ENCODE measurements at regions not wholly inside any gene's neighbourhood (a gene's known extent, or its start where the extent isn't known, plus 50 kb on each side); places are given as distances from the start of the nearest gene placed in this dataset.
"Not testable (repeated sequence)": the region's sequence is repeated elsewhere in the genome, so short reads cannot be mapped to it uniquely, and the experiment has no call there.

GRCh38 chr1:146630302-146630701 is 307.8 kb upstream of the NBPF12 start:
- not testable (repeated sequence) for DNase-seq

GRCh38 chr1:146618582-146618981 is 319.5 kb upstream of the NBPF12 start:
- not testable (repeated sequence) for DNase-seq

DNA sequence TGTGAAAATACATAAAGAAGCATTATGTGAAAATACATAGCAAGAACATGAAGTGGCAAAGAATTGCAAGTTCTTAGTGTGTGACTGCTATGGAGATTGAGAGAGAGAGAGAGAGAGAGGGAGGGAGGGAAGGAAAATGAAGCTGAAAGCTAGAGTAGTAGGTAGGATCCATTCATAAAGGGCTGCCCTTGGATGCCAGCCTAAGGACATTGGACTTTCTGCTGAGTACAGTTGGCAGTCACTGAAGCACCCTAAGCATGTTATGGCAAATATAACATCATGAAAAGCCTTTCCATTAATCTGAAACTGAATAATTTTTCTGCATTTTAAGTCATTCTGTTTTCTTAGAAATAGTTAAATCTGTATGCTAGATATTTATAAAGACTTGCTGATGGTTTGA is 333.4 kb upstream of the NBPF12 start:
- DNase-seq = not testable (repeated sequence)

GRCh38 chr1:146600720-146601307 is 337.3 kb upstream of the NBPF12 start:
- not testable (repeated sequence) for DNase-seq

DNA sequence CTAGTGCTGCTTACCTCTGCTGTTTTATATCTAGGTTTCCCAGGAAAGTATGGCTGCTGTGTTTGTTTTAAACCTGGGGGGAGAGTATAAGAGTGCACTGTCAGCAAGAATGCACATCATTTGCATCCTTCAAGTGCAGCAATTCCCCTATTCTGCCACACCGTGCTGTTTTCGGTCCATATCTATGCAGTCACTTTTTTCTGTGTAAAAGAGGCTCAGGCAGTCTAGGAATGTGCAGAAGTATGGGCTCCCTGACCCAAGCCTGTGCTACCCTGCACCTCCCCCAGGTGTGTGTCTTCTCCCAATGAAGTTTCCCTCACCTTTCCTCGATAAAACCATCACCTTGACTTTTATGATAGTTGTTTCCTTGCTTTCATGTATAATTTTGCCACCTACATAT is 338.2 kb upstream of the NBPF12 start:
- DNase-seq = not testable (repeated sequence)

DNA sequence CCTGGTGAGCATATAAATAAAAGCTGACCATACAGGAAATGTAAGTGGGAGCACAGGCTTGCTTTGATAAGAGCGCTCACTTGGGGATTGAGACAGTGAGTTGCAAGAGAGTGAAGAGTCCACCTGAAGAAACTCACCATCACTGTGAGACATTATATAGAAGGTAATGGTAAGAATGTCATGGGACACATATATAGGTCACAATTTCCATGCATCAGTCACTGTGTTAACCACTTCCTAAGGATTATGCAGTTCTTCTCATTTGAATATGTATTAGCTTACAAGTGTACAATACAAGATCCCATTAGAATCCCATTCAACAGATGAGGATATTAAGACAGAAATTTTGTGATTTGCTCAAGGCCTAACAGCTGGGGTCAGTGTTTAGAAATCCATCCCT is 352.4 kb upstream of the NOTCH2NLA start:
- not testable (repeated sequence) for DNase-seq

DNA sequence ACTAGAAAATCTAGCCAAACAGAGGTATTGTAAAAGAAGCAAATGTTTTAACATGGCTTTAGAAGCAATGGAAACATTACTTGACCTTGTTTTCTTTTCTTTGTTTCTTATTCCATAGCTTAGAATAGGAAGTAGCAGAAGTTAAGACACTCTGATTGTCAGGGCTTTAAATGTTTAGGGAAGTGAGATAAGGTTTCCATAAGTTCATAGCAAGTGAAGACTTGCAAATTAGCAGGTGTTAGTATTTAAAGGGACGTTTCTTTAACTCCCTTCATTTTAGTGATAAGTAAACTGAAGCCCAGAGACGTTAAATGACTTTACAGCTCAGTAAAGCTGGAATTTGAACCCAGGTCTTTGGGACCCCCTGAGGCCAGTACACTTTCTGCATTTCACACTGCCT is 338.7 kb upstream of the NOTCH2NLA start:
- not testable (repeated sequence) for DNase-seq

DNA sequence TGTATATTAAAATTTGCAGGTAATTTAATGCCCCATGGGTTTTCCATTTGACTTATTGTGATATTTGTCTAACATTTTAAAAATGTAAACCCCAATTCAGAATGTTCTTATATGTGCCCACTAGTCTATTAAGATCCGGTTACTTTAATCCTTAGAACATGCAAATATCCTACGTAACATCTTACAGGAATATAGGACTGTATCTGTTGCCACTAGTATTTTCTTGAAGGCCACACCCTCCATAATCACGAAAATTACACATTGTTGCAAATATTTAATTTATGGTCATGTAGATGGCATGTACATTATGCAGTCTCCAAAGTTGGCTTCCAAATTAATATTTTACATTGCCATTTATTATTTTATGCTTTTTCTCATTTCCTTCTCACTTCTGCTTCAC is 329.2 kb upstream of the NOTCH2NLA start:
- DNase-seq = not testable (repeated sequence)

DNA sequence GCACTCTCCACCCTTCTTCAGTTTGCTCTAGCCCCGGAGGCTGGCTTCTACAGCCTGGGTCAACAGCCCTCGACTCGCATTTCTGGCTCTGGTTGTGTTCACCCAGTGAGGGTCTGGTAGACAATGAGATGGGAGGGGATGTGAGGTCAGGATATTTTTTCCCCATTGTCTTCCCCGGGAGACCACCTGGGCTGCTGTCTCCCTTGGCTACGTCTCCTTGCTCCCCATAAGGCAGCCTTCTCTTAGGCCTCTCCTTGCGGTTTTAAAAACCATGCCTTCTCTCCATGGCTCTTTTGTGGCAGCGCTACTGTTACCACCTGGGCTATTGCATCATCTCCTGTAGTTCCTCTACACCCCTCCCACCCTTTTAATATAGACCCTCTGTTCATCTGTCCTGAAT is 327.6 kb upstream of the NOTCH2NLA start:
- not testable (repeated sequence) for DNase-seq

GRCh38 chr1:146552414-146552813 is 323.6 kb upstream of the NOTCH2NLA start:
- not testable (repeated sequence) for DNase-seq

- DNase-seq = not testable (repeated sequence)
These were observed 319.9 kb upstream of the NOTCH2NLA start for GRCh38 chr1:146548684-146549083.

GRCh38 chr1:146546189-146546588 is 317.4 kb upstream of the NOTCH2NLA start:
- DNase-seq = not testable (repeated sequence)

- not testable (repeated sequence) for DNase-seq
These were observed 309.1 kb upstream of the NOTCH2NLA start for GRCh38 chr1:146537775-146538373.

DNA sequence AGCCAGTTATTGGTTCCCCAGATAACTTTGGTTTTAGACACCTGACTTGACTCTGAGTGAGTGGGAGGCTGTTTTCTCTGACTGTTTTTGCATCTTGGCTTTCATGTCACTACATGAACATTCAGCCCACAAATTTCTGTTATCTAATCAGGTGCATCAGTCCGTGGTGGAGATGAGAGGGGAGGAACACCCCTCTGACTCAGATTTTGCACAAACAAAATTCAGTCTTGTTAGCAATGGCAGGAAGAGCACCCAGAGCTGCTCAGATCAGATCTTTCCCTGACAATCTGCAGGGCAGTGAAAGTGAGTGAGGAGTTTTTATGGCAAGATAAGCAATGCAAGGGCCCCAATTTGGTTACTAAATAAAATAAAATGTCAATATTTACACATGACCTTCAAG is 307.2 kb upstream of the NOTCH2NLA start:
- DNase-seq = not testable (repeated sequence)

GRCh38 chr1:146535575-146535974 is 306.8 kb upstream of the NOTCH2NLA start:
- not testable (repeated sequence) for DNase-seq

DNA sequence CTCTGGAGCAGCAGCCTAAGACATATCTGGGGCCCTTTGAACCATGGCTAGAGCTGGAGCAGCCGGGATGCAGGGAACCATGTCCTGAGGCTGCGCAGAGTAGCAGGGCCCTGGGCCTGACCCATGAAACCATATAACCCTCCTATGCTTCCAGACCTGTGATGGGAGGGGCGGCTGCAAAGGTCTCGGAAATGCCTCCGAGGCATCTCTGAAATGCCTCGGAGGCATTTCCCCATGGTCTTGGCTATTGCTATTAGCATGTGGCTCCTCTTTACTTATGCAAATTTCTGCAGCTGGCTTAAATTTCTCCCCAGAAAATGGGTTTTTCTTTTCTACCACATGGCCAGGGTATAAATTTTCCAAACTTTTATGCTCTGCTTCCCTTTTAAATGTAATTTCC is 302.1 kb upstream of the NOTCH2NLA start:
- DNase-seq = not testable (repeated sequence)

DNA sequence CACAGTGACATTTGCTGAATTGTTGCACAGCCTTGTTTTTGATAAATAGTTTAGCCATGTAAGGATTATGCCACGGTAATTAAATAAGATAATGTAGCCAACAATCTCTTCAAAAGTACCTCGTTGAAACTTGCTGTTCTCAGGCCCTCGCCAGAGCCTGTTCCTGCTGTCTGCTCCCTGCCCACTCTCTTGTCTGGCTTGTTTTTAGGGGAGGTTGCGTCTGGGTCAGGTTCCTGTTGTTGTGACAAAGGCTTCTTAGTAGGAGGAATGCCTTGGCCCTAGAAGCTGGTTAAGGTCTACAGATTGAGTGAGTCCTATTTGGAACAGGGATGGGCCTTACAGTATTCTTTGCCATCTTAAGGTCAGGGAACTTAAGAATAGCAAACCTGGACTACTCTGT is 294.0 kb upstream of the NOTCH2NLA start:
- DNase-seq = not testable (repeated sequence)

DNA sequence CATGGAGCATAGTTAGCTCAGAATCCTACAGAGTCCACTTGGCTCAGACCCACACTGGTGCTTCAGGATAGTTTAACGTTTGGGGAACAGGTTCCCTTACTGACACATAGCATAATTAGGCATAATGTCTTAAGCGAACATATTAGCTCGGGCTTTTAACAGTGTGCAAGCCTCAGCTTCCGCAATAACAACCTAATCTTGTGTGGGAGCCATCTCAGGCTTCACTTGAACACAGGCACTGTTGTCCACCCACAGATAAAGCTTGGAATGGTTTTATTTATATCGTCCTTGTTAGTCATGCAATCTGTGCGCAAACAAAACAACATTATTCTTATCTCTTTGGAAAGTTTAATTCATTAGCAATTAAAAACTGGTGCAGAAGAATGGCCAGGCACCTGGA is 293.5 kb upstream of the NOTCH2NLA start:
- DNase-seq = not testable (repeated sequence)

DNA sequence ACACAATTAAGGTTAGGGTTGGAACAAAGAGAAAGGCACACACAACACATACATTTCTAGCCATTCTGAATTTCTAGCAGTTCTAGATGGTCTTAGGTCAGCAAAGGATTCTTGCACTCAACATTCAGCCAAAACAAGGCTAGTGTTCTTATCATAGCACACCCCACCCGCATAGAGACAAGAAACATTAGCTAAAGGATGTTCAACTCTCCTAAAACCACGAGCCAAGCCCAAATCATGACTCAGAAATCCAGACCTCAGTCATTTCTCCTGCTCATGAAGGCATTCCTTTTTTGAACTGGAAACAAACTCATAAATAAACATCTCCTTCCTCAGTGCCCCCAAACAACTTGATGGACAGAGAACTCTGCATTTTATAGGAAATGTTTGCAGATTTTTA is 293.0 kb upstream of the NOTCH2NLA start:
- not testable (repeated sequence) for DNase-seq

- not testable (repeated sequence) for DNase-seq
These were observed 284.9 kb upstream of the NOTCH2NLA start for GRCh38 chr1:146513754-146514153.

DNA sequence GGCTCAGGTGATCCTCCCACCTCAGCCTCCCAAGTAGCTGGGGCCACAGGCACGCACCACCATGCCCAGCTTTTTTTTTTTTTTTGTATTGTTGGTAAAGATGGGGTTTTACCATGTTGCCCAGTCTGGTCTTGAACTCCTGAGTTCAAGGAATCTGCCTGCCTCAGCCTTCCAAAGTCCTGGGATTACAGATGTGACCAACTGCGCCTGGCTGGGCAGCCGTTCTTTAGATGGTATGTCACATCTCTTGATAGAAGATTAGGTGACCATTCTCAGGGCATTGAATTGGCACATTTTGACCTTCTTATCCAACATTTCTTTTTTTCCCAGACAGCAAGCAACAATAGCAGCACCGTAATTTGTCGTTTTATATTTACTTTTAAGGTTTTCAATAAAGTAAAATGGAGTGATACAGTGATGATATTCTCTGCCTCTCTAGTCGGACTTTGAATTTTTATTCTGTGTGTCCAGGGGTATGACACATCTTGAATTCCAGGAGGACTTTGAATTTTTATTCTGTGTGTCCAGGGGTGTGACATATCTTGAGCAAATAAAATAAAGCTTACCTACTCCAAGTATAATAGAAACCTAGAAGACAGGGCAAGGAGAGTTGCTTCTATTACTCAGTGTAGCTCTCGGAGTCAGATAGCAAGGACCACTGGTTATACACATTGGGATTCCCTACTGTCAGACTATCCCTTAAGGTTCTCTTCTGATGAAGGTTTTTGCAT is 282.4 kb upstream of the NOTCH2NLA start:
- not testable (repeated sequence) for DNase-seq

DNA sequence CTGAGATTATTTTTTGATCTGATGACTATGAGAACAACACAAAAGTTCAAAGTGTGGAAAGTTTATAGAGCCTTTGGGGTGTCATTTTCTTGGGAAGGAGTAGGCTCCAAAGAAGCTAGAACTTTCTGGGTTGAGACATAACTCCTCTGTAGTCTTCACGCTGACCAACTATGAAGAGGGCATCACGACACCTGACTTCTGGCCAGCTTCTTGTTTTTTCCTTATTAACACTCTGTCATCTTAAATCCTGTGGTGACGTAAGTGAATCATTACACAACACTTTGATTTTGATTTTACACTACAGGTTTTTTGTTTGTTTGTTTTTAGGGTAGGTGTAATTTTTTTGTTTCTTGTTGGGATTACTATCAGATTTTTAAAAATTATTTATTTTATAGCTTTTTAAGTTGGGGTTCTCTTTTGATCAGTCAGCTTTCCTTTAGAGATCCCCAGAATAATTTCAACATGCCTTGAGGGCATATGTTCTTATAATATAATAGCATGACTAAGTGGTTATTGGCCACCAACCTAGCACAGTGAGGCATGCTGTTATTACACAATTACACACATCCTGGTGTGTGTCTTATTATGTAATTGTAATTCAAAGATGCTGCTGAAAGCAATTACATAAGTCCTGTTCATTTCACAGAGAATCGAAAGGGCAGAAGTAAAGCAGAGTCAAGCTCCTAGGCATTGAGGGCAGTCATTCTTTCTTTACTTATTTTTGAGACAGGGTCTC is 281.6 kb upstream of the NOTCH2NLA start:
- not testable (repeated sequence) for DNase-seq

GRCh38 chr1:146504121-146504520 is 275.3 kb upstream of the NOTCH2NLA start:
- not testable (repeated sequence) for DNase-seq
